Heart right ventricle (tissue), 16 donors: ENCODE measurements at regions not wholly inside any gene's neighbourhood (a gene's known extent, or its start where the extent isn't known, plus 50 kb on each side); places are given as distances from the start of the nearest gene placed in this dataset.

ENCODE experiments used
- ATAC-seq, 8 donors: fragments of 200-7000 bp; cut with Tn5 transposase; one replicate each; pipeline ENCODE4 v1.9.1; 2020; ENCODE audit warnings: mild to moderate bottlenecking in 8 of 8, moderate library complexity in 8 of 8, moderate number of reproducible peaks in 1 of 8
- DNase-seq, 2 donors: peaks; one replicate each; pipeline ENCODE4 v3.0.0-alpha.2; 2020
- H3K27ac ChIP-seq, 10 donors: fragments of 200-600 bp; sonication (generic) in 2 of 10; one replicate each; pipeline versions ENCODE4 v1.5.0 to v1.8.0; 2020 to 2022; ENCODE audit warnings: mild to moderate bottlenecking in 3 of 10
- H3K27me3 ChIP-seq, 7 donors: fragments of 200-600 bp; one replicate each; pipeline ENCODE4 v1.8.0; 2021 to 2022; ENCODE audit warnings: mild to moderate bottlenecking in 2 of 7
- H3K36me3 ChIP-seq, 9 donors: fragments of 200-600 bp; sonication (generic) in 1 of 9; one replicate each; pipeline versions ENCODE4 v1.5.0 to v1.8.0; 2020 to 2022; ENCODE audit warnings: mild to moderate bottlenecking in 2 of 9
- H3K4me1 ChIP-seq, 9 donors: fragments of 200-600 bp; sonication (generic) in 1 of 9; one replicate each; pipeline versions ENCODE4 v1.5.0 to v1.8.0; 2020 to 2022; ENCODE audit warnings: mild to moderate bottlenecking in 4 of 9
- H3K4me3 ChIP-seq, 10 donors: fragments of 200-600 bp; sonication (generic) in 2 of 10; one replicate each; pipeline versions ENCODE4 v1.5.0 to v1.8.0; 2020 to 2022; ENCODE audit warnings: mild to moderate bottlenecking in 7 of 10, moderate library complexity in 2 of 10
- H3K9me3 ChIP-seq, 11 donors: fragments of 200-600 bp in 10 of 11; sonication (generic) in 2 of 11; one replicate each; pipeline versions ENCODE4 v1.5.0 to v1.8.0; 2013 to 2022; ENCODE audit warnings: mild to moderate bottlenecking in 2 of 11, control low read depth in 1 of 11, moderate library complexity in 1 of 11
- WGBS, 2 donors: extraction: QIAGEN DNeasy Blood & Tissue Kit; methylation state at CpG; one replicate each; pipeline ENCODE4 v1.1.7; 2013; ENCODE audit warnings: inconsistent platforms in 1 of 2; 5-methylcytosine and 5-hydroxymethylcytosine counted together
- intact Hi-C, 10 donors: fragments of 100-400 bp; cut with DNase I; formaldehyde crosslinking; loops; one replicate each; pipeline versions ENCODE4 v1.11.1 to v1.14.2; 2022
- TF ChIP-seq, protein P1 (sequence below), 9 donors: fragments of 200-600 bp; sonication (generic) in 2 of 9; IDR thresholded peaks; one replicate each; pipeline versions ENCODE4 v1.5.0 to v1.8.0; 2021 to 2022; ENCODE audit warnings: antibody characterized with exemption in 9 of 9, mild to moderate bottlenecking in 5 of 9, moderate library complexity in 1 of 9
- donor health status: Arrhythmogenic right ventricular cardiomyopathy.
- donor health status: ischemic (EF 13 %, LVEDD 7.1; RV severe dilation, severe dysfunction).
- donor health status: healthy with polysubstance abuse.
- donor health status: DM: no; HTN: yes; CAD: no.
- donor health status: DM: no; HTN: no; CAD: no.
- donor health status: ischemic (EF 25% LVEDD 6.9; RV normal size, moderate dysfunction).
- donor health status: ischemic (EF 25% LVEDD 5.7; RV mildly dilated, moderate dysfunction).
- donor health status: healthy.
- donor health status: DM: yes; HTN: yes; CAD: no.
- donor health status: Ischemic cardiomyopathy.
- donor health status: ischemic (EF 35%, LVEDD 5.7; RV mildly dilated, moderate dysfunction).
- donor health status: nonischemic (EF 11% LVEDD 7.7; RV severe dilation, severe dysfunction).
- donor health status: DM: yes; HTN: yes; CAD: no.
- donor health status: PGD.
- donor health status: ischemic (EF 29% LVEDD 5.4; RV normal size, mild dysfunction).
- donor health status: nonischemic (EF 23%, LVEDD 6.1; RV moderate dilation, normal function).

DNA sequence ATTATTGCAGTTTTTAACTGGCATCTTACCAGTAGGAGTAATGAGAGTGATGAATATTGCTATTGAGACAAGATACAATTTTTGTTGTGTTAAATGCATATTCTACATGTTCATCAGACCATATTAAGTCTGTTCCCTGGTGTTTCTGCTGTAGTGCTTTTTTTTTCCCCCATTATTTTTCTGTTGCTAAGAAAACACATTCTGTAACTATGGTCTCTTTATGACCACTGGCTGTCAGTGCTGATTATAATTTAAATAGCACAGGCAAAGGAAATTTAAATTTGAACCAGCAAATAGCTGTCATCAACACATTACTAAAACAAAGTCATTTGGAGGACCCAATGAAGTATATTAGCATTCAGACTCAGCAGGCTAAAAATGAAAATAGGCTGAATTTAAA, 98.3 kb upstream of the ANKRD50 start:
- no peaks in the 10 kb centered on the region for H3K27me3 ChIP-seq
- H3K4me1 ChIP-seq = no peaks in the 10 kb centered on the region
- no peaks in the 10 kb centered on the region for H3K36me3 ChIP-seq
- H3K27ac ChIP-seq = no peak overlapping the region
- H3K9me3 ChIP-seq = peaks cover 0 to 23% (median 11%) of the 10 kb centered on the region in 11 donors
- intact Hi-C loops = no loop called here
- TF ChIP-seq, protein P1, sequence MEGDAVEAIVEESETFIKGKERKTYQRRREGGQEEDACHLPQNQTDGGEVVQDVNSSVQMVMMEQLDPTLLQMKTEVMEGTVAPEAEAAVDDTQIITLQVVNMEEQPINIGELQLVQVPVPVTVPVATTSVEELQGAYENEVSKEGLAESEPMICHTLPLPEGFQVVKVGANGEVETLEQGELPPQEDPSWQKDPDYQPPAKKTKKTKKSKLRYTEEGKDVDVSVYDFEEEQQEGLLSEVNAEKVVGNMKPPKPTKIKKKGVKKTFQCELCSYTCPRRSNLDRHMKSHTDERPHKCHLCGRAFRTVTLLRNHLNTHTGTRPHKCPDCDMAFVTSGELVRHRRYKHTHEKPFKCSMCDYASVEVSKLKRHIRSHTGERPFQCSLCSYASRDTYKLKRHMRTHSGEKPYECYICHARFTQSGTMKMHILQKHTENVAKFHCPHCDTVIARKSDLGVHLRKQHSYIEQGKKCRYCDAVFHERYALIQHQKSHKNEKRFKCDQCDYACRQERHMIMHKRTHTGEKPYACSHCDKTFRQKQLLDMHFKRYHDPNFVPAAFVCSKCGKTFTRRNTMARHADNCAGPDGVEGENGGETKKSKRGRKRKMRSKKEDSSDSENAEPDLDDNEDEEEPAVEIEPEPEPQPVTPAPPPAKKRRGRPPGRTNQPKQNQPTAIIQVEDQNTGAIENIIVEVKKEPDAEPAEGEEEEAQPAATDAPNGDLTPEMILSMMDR (IDR thresholded peaks at IDR 0.05) = no peak
- ATAC-seq (no peak), DNase-seq (no peak)
- no peak overlapping the region for H3K4me3 ChIP-seq

DNA sequence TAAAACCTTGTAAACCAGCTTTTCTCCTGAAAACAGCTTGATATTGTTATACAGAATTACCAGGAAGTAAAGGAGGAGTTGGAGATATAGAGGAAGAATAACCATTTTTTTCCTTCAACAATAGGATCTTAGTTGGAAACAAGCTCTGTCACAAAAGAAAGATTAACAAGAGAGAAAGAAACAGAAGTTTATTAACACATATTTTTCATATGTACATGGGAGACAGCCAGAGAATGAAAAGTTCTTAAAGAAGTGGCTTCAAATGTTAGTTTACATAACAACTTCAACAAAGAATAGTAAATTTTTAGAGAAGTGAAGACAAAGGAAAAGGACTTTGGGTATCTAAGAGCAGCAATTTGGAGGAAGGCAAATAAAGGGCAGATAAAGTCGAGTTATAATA, 94.9 kb upstream of the ANKRD50 start:
- Histone ChIP-seq H3K9me3 (peaks cover 0 to 15% (median 10%) of the 10 kb centered on the region in 11 donors), H3K4me1 (no peaks in the 10 kb centered on the region), H3K36me3 (no peaks in the 10 kb centered on the region), H3K4me3 (no peak overlapping the region), H3K27me3 (no peaks in the 10 kb centered on the region), H3K27ac (no peak overlapping the region)
- DNase-seq = no peak
- intact Hi-C loops = no loop called here
- TF ChIP-seq, protein P1 (IDR thresholded peaks at IDR 0.05) = no peak
- ATAC-seq = no peak
- WGBS, 2 donors = 64 to 71% methylated on average over 1 of the region's 1 CpG

DNA sequence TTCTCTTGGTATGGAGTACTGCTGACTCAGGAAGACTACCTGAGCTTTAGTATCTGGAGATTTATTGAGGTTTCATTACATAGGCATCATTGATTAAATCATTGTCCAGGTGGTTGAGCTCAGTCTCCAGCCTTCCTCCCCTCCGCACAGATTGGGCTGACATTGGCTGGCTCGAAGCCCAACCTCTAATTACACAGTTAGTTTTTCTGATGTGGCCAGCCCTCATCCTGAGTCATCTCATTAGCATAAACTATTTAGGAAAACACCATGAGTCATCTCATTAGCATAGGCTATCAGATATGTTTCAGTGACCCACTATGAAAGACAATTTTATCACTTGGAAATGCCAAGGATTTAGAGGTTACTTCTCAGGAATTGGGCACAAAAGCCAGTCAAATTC, 93.9 kb upstream of the ANKRD50 start:
- ATAC-seq = no peak
- no peak overlapping the region for H3K4me3 ChIP-seq
- TF ChIP-seq, protein P1 (IDR thresholded peaks at IDR 0.05) = no peak

DNA sequence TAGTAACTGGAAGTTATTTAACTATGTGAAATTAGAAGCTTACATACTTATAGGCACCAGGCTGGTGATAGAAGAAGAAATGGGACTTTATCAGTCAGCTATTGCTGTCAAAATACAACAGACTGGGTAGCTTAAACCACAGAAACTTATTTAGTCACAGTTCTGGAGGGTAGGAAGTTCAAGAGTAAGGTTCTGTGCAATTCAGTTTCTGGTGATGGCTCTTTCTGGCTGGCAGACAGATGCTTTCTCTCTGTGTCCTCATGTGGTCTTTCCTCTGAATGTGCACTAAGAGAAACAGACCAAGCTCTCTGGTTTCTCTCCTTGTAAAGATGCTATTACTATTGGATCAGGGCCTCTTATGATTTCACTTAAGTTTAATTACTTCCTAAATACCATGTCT, 92.1 kb upstream of the ANKRD50 start:
- no peaks in the 10 kb centered on the region for H3K27me3 ChIP-seq
- no peak overlapping the region for H3K27ac ChIP-seq
- TF ChIP-seq, protein P1 (IDR thresholded peaks at IDR 0.05) = no peak
- no peaks in the 10 kb centered on the region for H3K36me3 ChIP-seq
- DNase-seq = no peak
- no peak for ATAC-seq
- intact Hi-C loops = no loop called here
- no peaks in the 10 kb centered on the region for H3K9me3 ChIP-seq
- no peak overlapping the region for H3K4me3 ChIP-seq
- no peaks in the 10 kb centered on the region for H3K4me1 ChIP-seq

More for the DNA sequence above, 93.9 kb upstream of the ANKRD50 start:
- no peaks in the 10 kb centered on the region for H3K36me3 ChIP-seq
- no peaks in the 10 kb centered on the region for H3K27me3 ChIP-seq
- WGBS, 2 donors = 94 to 98% methylated on average over 2 of the region's 2 CpGs
- H3K4me1 ChIP-seq = no peaks in the 10 kb centered on the region
- no peak for DNase-seq
- intact Hi-C loops = no loop called here
- H3K9me3 ChIP-seq = peaks cover 0 to 5% (median 0%) of the 10 kb centered on the region in 11 donors
- no peak overlapping the region for H3K27ac ChIP-seq

DNA sequence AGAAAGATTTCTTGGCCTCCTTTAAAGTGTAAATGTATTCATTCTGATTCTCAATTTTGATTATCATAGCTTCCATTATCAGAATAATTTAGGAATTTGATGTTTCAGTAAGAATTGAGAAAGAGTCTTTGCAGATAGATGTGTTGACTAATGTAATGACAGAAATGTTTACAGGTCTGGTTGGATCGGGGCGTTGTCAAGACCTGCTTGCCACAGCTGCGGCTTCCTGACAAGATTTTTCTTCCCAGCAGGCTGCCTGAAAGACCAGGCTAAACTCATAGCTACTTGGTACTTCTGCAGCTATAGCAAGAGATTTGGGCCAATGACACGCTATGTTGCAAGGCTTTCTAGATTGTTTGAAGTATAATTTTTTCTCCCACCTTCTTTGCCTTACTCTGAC, 91.5 kb upstream of the ANKRD50 start:
- DNase-seq (no peak), ATAC-seq (no peak)
- Histone ChIP-seq H3K4me1 (no peaks in the 10 kb centered on the region), H3K27ac (no peak overlapping the region), H3K4me3 (no peak overlapping the region), H3K36me3 (no peaks in the 10 kb centered on the region), H3K27me3 (no peaks in the 10 kb centered on the region), H3K9me3 (no peaks in the 10 kb centered on the region)
- TF ChIP-seq, protein P1 (IDR thresholded peaks at IDR 0.05) = no peak
- 80 to 96% methylated on average over 4 of the region's 4 CpGs for WGBS, 2 donors
- intact Hi-C loops = no loop called here
